GM23338 (cell line): ENCODE measurements at regions not wholly inside any gene's neighbourhood (a gene's known extent, or its start where the extent isn't known, plus 50 kb on each side); places are given as distances from the start of the nearest gene placed in this dataset.

Source experiments
- CTCF ChIP-seq, 2 experiments: fragments of 200-600 bp in 1 of 2; sonication (generic) in 1 of 2; conservative IDR thresholded peaks; 2 replicates each; pipeline versions ENCODE4 v1.5.1 to v1.6.1; 2016 to 2017; ENCODE audit warnings: antibody characterized with exemption in 2 of 2, low read depth in 2 of 2, mild to moderate bottlenecking in 2 of 2, moderate library complexity in 1 of 2
- EZH2 ChIP-seq: fragments of 200-600 bp; sonication (generic); IDR thresholded peaks from one replicate; pipeline ENCODE4 v1.8.0; 2017; ENCODE audit warnings: antibody characterized with exemption, mild to moderate bottlenecking, low read depth; ENCODE audit not compliant: unreplicated experiment
- POLR2AphosphoS5 ChIP-seq: IDR thresholded peaks from 2 replicates; pipeline ENCODE4 v1.6.1; 2016; ENCODE audit warnings: antibody characterized with exemption, low read depth
- STAT1 ChIP-seq: IDR thresholded peaks from one replicate; pipeline ENCODE4 v1.6.1; 2016; ENCODE audit warnings: antibody characterized with exemption; ENCODE audit not compliant: unreplicated experiment
- TF ChIP-seq, protein P1 (sequence below): IDR thresholded peaks from one replicate; pipeline ENCODE4 v1.6.1; 2018; ENCODE audit warnings: antibody characterized with exemption; ENCODE audit not compliant: unreplicated experiment

- TF ChIP-seq, protein P1, sequence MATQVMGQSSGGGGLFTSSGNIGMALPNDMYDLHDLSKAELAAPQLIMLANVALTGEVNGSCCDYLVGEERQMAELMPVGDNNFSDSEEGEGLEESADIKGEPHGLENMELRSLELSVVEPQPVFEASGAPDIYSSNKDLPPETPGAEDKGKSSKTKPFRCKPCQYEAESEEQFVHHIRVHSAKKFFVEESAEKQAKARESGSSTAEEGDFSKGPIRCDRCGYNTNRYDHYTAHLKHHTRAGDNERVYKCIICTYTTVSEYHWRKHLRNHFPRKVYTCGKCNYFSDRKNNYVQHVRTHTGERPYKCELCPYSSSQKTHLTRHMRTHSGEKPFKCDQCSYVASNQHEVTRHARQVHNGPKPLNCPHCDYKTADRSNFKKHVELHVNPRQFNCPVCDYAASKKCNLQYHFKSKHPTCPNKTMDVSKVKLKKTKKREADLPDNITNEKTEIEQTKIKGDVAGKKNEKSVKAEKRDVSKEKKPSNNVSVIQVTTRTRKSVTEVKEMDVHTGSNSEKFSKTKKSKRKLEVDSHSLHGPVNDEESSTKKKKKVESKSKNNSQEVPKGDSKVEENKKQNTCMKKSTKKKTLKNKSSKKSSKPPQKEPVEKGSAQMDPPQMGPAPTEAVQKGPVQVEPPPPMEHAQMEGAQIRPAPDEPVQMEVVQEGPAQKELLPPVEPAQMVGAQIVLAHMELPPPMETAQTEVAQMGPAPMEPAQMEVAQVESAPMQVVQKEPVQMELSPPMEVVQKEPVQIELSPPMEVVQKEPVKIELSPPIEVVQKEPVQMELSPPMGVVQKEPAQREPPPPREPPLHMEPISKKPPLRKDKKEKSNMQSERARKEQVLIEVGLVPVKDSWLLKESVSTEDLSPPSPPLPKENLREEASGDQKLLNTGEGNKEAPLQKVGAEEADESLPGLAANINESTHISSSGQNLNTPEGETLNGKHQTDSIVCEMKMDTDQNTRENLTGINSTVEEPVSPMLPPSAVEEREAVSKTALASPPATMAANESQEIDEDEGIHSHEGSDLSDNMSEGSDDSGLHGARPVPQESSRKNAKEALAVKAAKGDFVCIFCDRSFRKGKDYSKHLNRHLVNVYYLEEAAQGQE, result no peak
- TF ChIP-seq POLR2AphosphoS5 (no peak), CTCF (conservative IDR thresholded peaks at IDR 0.05; ENCODE audit: low read depth in 2 of 2) (no peak), STAT1 (no peak), EZH2 (no peak)
Observed at GRCh38 chr9:85408494-85408893, 333.3 kb downstream of the AGTPBP1 start.
